Nephron (organoid): ENCODE measurements at regions not wholly inside any gene's neighbourhood (a gene's known extent, or its start where the extent isn't known, plus 50 kb on each side); places are given as distances from the start of the nearest gene placed in this dataset.

Experiments used
- H3K27ac Mint-ChIP-seq, 3 experiments: 2 replicates each; pipeline ENCODE4 v1.8.0; 2020; ENCODE audit warnings: mixed read lengths in 3 of 3, mild to moderate bottlenecking in 2 of 3, moderate library complexity in 1 of 3
- H3K27me3 Mint-ChIP-seq: 2 replicates; pipeline ENCODE4 v1.8.0; 2021; ENCODE audit warnings: low read depth, mild to moderate bottlenecking, moderate library complexity, mixed read lengths
- H3K36me3 Mint-ChIP-seq: 2 replicates; pipeline ENCODE4 v1.8.0; 2020; ENCODE audit warnings: low read depth, mixed read lengths
- H3K4me1 Mint-ChIP-seq: 2 replicates; pipeline ENCODE4 v1.8.0; 2020; ENCODE audit warnings: mixed read lengths
- H3K4me3 Mint-ChIP-seq, 3 experiments: 2 replicates each; pipeline ENCODE4 v1.8.0; 2020; ENCODE audit warnings: mild to moderate bottlenecking in 3 of 3, mixed read lengths in 3 of 3, moderate library complexity in 2 of 3
- H3K9me3 Mint-ChIP-seq: 2 replicates; pipeline ENCODE4 v1.8.0; 2020; ENCODE audit warnings: mixed read lengths
- CTCF ChIP-seq, 3 experiments: fragments of 200-600 bp; sonication (generic); IDR thresholded peaks; one replicate each; pipeline ENCODE4 v1.5.0; 2021; ENCODE audit warnings: antibody characterized with exemption in 3 of 3; ENCODE audit not compliant: unreplicated experiment in 3 of 3

DNA sequence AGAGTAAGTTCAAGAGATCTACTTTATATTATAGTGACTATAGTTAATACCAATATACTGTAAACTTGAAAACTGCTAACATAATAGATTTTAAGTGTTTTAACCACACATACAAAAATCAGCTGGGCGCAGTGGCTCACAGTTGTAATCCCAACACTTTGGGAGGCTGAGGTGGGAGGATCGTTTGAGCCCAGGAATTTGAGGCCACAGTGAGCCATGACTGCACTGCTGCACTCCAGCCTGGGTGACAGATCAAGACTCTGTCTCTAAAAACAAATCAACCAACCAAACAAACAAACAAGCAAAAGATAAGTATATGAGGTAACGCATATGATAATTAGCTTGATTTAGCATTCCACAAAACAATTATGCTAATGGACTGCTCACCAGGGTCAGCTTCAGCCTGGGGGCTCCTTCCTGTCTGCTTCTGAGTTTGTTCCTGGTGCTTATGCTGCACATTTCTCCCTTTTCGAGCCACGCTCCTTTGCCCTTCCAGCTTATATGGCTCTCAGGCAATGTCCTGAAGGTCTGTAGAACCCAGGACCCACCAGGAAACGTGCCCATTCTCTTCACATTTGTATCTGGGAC lies 357.6 kb downstream of the EN1 start:
- Mint-ChIP-seq H3K27me3 (peaks cover 26% of the 10 kb centered on the region), H3K9me3 (peaks cover 9% of the 10 kb centered on the region), H3K27ac (no peak overlapping the region), H3K4me1 (no peaks in the 10 kb centered on the region), H3K4me3 (no peak overlapping the region), H3K36me3 (no peaks in the 10 kb centered on the region)
- no peak for TF ChIP-seq CTCF (IDR thresholded peaks at IDR 0.05; ENCODE audit: unreplicated experiment in 3 of 3)

DNA sequence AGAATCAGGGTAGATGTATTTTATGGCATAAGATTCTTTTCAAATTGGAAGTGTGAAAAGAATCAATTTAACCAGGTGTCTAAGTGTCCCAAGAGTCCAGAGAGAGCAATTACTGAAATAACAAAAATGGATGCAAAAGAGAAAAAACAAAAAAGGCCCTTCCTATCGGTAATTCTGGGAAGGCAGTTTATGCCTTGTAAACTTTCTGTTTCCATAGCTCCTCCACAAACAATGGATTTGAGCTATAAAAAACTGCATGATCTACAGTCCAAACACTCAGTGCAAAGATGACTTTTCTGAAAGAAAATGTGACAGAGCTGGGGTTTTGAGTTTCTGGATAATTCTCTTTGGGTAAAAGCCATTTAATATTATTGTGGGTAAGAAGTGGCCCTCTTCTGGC lies 366.1 kb downstream of the EN1 start:
- no peak for TF ChIP-seq CTCF (IDR thresholded peaks at IDR 0.05; ENCODE audit: unreplicated experiment in 3 of 3)
- peaks cover 3% of the 10 kb centered on the region for H3K9me3 Mint-ChIP-seq
- no peaks in the 10 kb centered on the region for H3K36me3 Mint-ChIP-seq
- peaks cover 22% of the 10 kb centered on the region for H3K27me3 Mint-ChIP-seq
- no peak overlapping the region for H3K4me3 Mint-ChIP-seq
- H3K27ac Mint-ChIP-seq: no peak overlapping the region
- H3K4me1 Mint-ChIP-seq: peaks cover 6% of the 10 kb centered on the region

GRCh38 chr2:118479020-118479419 lies 368.4 kb downstream of the EN1 start:
- Mint-ChIP-seq H3K27ac (no peak overlapping the region), H3K4me1 (peaks cover 13% of the 10 kb centered on the region), H3K4me3 (no peak overlapping the region), H3K27me3 (peaks cover 13% of the 10 kb centered on the region), H3K36me3 (no peaks in the 10 kb centered on the region), H3K9me3 (no peaks in the 10 kb centered on the region)
- no peak for TF ChIP-seq CTCF (IDR thresholded peaks at IDR 0.05; ENCODE audit: unreplicated experiment in 3 of 3)

GRCh38 chr2:118477111-118477862 lies 370.2 kb downstream of the EN1 start:
- H3K27ac Mint-ChIP-seq: peak overlapping the region in 1 of 3 experiments; percentile 34
- peaks cover 12% of the 10 kb centered on the region for H3K27me3 Mint-ChIP-seq
- H3K36me3 Mint-ChIP-seq: no peaks in the 10 kb centered on the region
- TF ChIP-seq CTCF (IDR thresholded peaks at IDR 0.05; ENCODE audit: unreplicated experiment in 3 of 3): no peak
- peaks cover 15% of the 10 kb centered on the region for H3K4me1 Mint-ChIP-seq
- H3K4me3 Mint-ChIP-seq: no peak overlapping the region
- no peaks in the 10 kb centered on the region for H3K9me3 Mint-ChIP-seq

DNA sequence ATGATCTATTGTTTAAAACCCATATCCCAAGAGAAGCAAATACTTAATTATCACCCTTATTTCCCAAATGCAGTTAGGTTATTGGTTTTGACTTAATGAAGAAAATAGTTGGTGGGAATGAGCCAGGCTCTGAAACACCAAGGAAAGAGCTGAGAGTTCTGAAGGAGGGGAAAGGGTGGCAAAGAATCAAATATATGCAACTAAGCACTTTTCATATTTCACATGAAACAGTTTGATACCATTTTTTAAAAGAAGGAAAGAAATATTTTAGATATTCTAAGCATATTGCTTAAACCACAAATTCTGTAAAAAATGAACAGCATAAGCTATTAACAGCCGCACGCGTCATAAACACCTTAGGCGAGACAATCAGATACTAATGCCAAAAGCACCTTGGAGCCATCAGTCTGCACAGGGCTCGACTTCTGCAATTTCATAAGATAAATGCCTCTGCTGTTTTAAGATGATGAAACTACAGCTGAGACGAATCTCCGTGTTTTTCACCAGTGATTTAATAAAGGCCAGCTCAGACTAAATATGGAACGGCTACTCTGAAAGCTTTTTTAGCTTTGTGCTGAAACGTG lies 371.7 kb downstream of the EN1 start:
- H3K4me3 Mint-ChIP-seq: no peak overlapping the region
- peaks cover 4% of the 10 kb centered on the region for H3K27me3 Mint-ChIP-seq
- H3K4me1 Mint-ChIP-seq: peaks cover 15% of the 10 kb centered on the region
- H3K36me3 Mint-ChIP-seq: no peaks in the 10 kb centered on the region
- no peak for TF ChIP-seq CTCF (IDR thresholded peaks at IDR 0.05; ENCODE audit: unreplicated experiment in 3 of 3)
- no peaks in the 10 kb centered on the region for H3K9me3 Mint-ChIP-seq
- no peak overlapping the region for H3K27ac Mint-ChIP-seq
